ENCODE measurements at regions not wholly inside any gene's neighbourhood (a gene's known extent, or its start where the extent isn't known, plus 50 kb on each side); places are given as distances from the start of the nearest gene placed in this dataset.

GRCh38 chr4:107314156-107314555 is 278.0 kb upstream of the DKK2 start:
- H3K27me3 ChIP-seq (ENCODE audit: control insufficient read depth in 2 of 2, insufficient read depth in 2 of 2, low read length in 2 of 2) = no peaks in the 10 kb centered on the region
- no peaks in the 10 kb centered on the region for H4K20me1 ChIP-seq (replicated peaks; ENCODE audit: control insufficient read depth, insufficient read depth, low read length)
- ATAC-seq (no peak), FAIRE-seq (no peak), DNase-seq (ENCODE audit: extremely low read depth in 1 of 4, low spot score in 3 of 4) (no peak)
- intact Hi-C loops (cut with micrococcal nuclease) (no loop called here), in situ Hi-C loops (cut with MboI) (no loop called here)
- H3K9me3 ChIP-seq (replicated peaks; ENCODE audit: control insufficient read depth, insufficient read depth, low read depth, low read length) = no peaks in the 10 kb centered on the region
- 0% methylated on average over 1 of the region's 1 CpG for WGBS (ENCODE audit: insufficient coverage, low coverage, missing lambda C conversion rate)
- H3K4me2 ChIP-seq (ENCODE audit: insufficient read depth, low read length) = no peak overlapping the region
- H3K4me3 ChIP-seq = no peak overlapping the region
- ChIA-PET POLR2A (no interaction called here), CTCF (ENCODE audit: low intra/inter-chr PET ratio) (no interaction called here)
- H3K79me2 ChIP-seq (ENCODE audit: control insufficient read depth, insufficient read depth, low read length) = no peaks in the 10 kb centered on the region
- no peak overlapping the region for H3K9ac ChIP-seq (ENCODE audit: insufficient read depth in 1 of 2, low read depth in 2 of 2, low read length in 2 of 2)
- no peaks in the 10 kb centered on the region for H3K9me1 ChIP-seq (ENCODE audit: control insufficient read depth, insufficient read depth, low read length)
- no peak overlapping the region for H3K27ac ChIP-seq (ENCODE audit: extremely low read depth, low read depth, low read length)
- H3K36me3 ChIP-seq (ENCODE audit: control insufficient read depth, insufficient read depth, low read length) = no peaks in the 10 kb centered on the region
- H3K4me1 ChIP-seq (replicated peaks in 1 of 2; ENCODE audit: control insufficient read depth in 2 of 2, insufficient read depth in 2 of 2, low read length in 2 of 2) = no peaks in the 10 kb centered on the region
- H2AFZ ChIP-seq (ENCODE audit: low read depth, low read length) = no peak overlapping the region
- BruUV-seq (replicated peaks) = no TSS peak
- TF ChIP-seq ZEB2 (IDR thresholded peaks at IDR 0.05) = no peak
- TF ChIP-seq ZNF589 (CRISPR knock-in tag; IDR thresholded peaks at IDR 0.05; ENCODE audit: low read depth) = no peak
- no peak for TF ChIP-seq RBM22 (IDR thresholded peaks at IDR 0.05; ENCODE audit: low read depth, low read length, poor library complexity, severe bottlenecking)
- TF ChIP-seq, protein P1, sequence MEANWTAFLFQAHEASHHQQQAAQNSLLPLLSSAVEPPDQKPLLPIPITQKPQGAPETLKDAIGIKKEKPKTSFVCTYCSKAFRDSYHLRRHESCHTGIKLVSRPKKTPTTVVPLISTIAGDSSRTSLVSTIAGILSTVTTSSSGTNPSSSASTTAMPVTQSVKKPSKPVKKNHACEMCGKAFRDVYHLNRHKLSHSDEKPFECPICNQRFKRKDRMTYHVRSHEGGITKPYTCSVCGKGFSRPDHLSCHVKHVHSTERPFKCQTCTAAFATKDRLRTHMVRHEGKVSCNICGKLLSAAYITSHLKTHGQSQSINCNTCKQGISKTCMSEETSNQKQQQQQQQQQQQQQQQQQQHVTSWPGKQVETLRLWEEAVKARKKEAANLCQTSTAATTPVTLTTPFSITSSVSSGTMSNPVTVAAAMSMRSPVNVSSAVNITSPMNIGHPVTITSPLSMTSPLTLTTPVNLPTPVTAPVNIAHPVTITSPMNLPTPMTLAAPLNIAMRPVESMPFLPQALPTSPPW (CRISPR knock-in tag; IDR thresholded peaks at IDR 0.05) = no peak
- TF ChIP-seq ZKSCAN1 (IDR thresholded peaks at IDR 0.05; ENCODE audit: low read depth, low read length) = no peak
- no peak for TF ChIP-seq THRAP3 (IDR thresholded peaks at IDR 0.05; ENCODE audit: borderline replicate concordance)
- no peak for TF ChIP-seq HEY1 (CRISPR knock-in tag; IDR thresholded peaks at IDR 0.05; ENCODE audit: borderline replicate concordance)
- TF ChIP-seq HDAC2 (IDR thresholded peaks at IDR 0.05) = no peak
- TF ChIP-seq PBX2 (CRISPR knock-in tag; IDR thresholded peaks at IDR 0.05; ENCODE audit: low read depth) = no peak
- no peak for TF ChIP-seq PBX2 (tag; conservative IDR thresholded peaks at IDR 0.05; ENCODE audit: low read depth)
- TF ChIP-seq, protein P2, sequence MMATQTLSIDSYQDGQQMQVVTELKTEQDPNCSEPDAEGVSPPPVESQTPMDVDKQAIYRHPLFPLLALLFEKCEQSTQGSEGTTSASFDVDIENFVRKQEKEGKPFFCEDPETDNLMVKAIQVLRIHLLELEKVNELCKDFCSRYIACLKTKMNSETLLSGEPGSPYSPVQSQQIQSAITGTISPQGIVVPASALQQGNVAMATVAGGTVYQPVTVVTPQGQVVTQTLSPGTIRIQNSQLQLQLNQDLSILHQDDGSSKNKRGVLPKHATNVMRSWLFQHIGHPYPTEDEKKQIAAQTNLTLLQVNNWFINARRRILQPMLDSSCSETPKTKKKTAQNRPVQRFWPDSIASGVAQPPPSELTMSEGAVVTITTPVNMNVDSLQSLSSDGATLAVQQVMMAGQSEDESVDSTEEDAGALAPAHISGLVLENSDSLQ (IDR thresholded peaks at IDR 0.05) = no peak
- no peak for TF ChIP-seq GTF2B (IDR thresholded peaks at IDR 0.05; ENCODE audit: extremely low read depth, insufficient read length)
- no peak for TF ChIP-seq CEBPB (tag; IDR thresholded peaks at IDR 0.05)
- TF ChIP-seq ZNF668 (CRISPR knock-in tag; IDR thresholded peaks at IDR 0.05) = no peak
- no peak for TF ChIP-seq PML (IDR thresholded peaks at IDR 0.05; ENCODE audit: low read length)
- TF ChIP-seq, protein P3, sequence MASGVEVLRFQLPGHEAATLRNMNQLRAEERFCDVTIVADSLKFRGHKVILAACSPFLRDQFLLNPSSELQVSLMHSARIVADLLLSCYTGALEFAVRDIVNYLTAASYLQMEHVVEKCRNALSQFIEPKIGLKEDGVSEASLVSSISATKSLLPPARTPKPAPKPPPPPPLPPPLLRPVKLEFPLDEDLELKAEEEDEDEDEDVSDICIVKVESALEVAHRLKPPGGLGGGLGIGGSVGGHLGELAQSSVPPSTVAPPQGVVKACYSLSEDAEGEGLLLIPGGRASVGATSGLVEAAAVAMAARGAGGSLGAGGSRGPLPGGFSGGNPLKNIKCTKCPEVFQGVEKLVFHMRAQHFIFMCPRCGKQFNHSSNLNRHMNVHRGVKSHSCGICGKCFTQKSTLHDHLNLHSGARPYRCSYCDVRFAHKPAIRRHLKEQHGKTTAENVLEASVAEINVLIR (CRISPR knock-in tag; IDR thresholded peaks at IDR 0.05) = no peak
- no peak for TF ChIP-seq KLF1 (tag; IDR thresholded peaks at IDR 0.05)
- no peak for TF ChIP-seq BDP1 (IDR thresholded peaks at IDR 0.05; ENCODE audit: insufficient read depth, insufficient read length)
- no peak for TF ChIP-seq ZFP36 (IDR thresholded peaks at IDR 0.05; ENCODE audit: low read depth, low read length, partially characterized antibody)

Measured in K562 (cell line).